ENCODE measurements at regions not wholly inside any gene's neighbourhood (a gene's known extent, or its start where the extent isn't known, plus 50 kb on each side); places are given as distances from the start of the nearest gene placed in this dataset.

DNA sequence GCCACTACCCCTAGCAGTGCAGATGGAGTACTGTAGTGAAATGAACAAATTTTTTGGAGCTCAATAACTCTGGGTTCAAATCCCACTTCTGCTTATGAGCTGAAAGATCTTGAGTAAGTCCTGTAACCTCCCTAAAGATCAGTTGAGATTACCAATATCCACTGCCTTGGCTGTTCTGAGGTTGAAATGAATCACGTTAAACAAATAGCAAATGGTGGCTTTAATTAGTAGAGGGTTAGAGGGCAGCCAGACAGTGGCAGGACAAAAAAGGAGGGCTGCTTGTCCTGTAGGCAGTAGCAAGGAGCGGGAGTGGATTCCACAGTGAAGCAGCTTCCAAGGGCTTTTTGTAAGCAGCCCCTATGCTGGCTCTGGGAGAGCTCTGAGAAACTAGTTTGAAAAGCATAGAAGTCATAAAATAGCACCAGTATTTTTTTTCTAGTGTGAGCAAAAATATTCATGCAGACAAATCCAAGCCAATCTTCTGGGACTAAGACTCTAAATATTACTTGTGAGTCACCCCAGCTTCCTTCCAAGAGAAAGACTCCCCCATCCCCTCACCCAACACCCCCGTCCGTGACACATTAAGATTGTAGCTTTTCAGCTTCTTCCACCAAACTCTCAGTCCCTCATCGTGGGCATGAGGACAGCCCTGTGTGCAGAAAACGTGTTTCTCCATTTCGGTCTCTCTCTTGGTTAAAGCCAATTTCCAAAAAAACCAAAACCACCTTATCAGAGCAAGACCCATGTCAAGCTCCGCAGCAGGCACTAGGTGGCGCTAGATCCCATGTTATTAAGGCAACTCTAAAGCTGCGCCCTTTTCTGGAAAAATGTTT is 123.5 kb upstream of the LGALSL start:
- no peak overlapping the region for H3K4ac ChIP-seq (replicated peaks; ENCODE audit: insufficient read length, low read depth, low read length)
- no peak overlapping the region for H3K9ac ChIP-seq (replicated peaks in 1 of 4; ENCODE audit: extremely low read depth in 1 of 4, low read depth in 3 of 4, low read length in 3 of 4)
- H3K36me3 ChIP-seq (ENCODE audit: control insufficient read depth in 2 of 4, insufficient read depth in 4 of 4, low read length in 3 of 4): no peaks in the 10 kb centered on the region
- H3K27ac ChIP-seq (ENCODE audit: low read depth, low read length): no peak overlapping the region
- H3K79me2 ChIP-seq (ENCODE audit: control insufficient read depth in 1 of 2, insufficient read depth in 2 of 2, low read length in 2 of 2): no peaks in the 10 kb centered on the region
- H2AFZ ChIP-seq (ENCODE audit: low read length): no peak overlapping the region
- H3K4me3 ChIP-seq (ENCODE audit: extremely low read depth in 1 of 4, insufficient read depth in 2 of 4, low read depth in 3 of 4, low read length in 4 of 4): no peak overlapping the region
- H2BK5ac ChIP-seq (ENCODE audit: low read depth, low read length): peak overlapping the region; percentile 66; the same call in 1 of the 2 replicates
- peak; percentile 91 for FAIRE-seq
- H3K4me1 ChIP-seq (replicated peaks in 1 of 4; ENCODE audit: control insufficient read depth in 3 of 4, insufficient read depth in 4 of 4, low read length in 3 of 4): peaks cover 3 to 21% (median 11%) of the 10 kb centered on the region in 4 experiments; a peak in 6 of 7 replicates
- H3K14ac ChIP-seq (ENCODE audit: insufficient read length): no peak overlapping the region
- H3K9me3 ChIP-seq (ENCODE audit: insufficient read depth in 2 of 2, low read depth in 1 of 2, low read length in 1 of 2): no peaks in the 10 kb centered on the region
- H2BK12ac ChIP-seq (ENCODE audit: low read depth, low read length): peak overlapping the region; percentile 95
- H4K8ac ChIP-seq (ENCODE audit: extremely low read depth, insufficient read depth, low read length): no peak overlapping the region
- no peak overlapping the region for H2BK120ac ChIP-seq (replicated peaks; ENCODE audit: low read depth, low read length)
- H2BK20ac ChIP-seq (ENCODE audit: low read length): peak overlapping the region; percentile 90; the same call in 1 of the 2 replicates
- WGBS, 2 experiments (ENCODE audit: extremely low coverage in 1 of 2, insufficient coverage in 1 of 2, insufficient read length in 1 of 2, insufficient replicate concordance in 2 of 2, low coverage in 1 of 2, low lambda C conversion rate in 2 of 2, missing lambda C conversion rate in 1 of 2): 25% methylated on average over 10 of the region's 10 CpGs; no CpG with 5 or more reads in 1 of the 2 experiments
- H3K4me2 ChIP-seq (ENCODE audit: insufficient read depth in 1 of 2, low read depth in 2 of 2, low read length in 2 of 2): peak overlapping the region in 1 of 2 experiments; percentile 51; a peak in 3 of 4 replicates
- H2BK15ac ChIP-seq (ENCODE audit: low read length): peak overlapping the region; percentile 19; the same call in 1 of the 2 replicates
- no peak overlapping the region for H3K56ac ChIP-seq (replicated peaks; ENCODE audit: insufficient read length, low read depth, low read length)
- no peak overlapping the region for H4K5ac ChIP-seq (ENCODE audit: insufficient read length, low read depth, low read length)
- no peaks in the 10 kb centered on the region for H3K79me1 ChIP-seq (ENCODE audit: low read depth, low read length)
- peak overlapping the region; percentile 43; the same call in 1 of the 2 replicates for H2AK5ac ChIP-seq (ENCODE audit: low read depth, low read length)
- H3K27me3 ChIP-seq (replicated peaks in 1 of 4; ENCODE audit: control insufficient read depth in 3 of 4, extremely low read depth in 1 of 4, insufficient read depth in 3 of 4, low read length in 3 of 4): no peaks in the 10 kb centered on the region
- H3K23ac ChIP-seq (ENCODE audit: insufficient read length): no peak overlapping the region
- H4K91ac ChIP-seq (replicated peaks; ENCODE audit: insufficient read length, low read length): no peak overlapping the region
- peak; percentile 54 to 87 for DNase-seq (ENCODE audit: low read depth in 1 of 2, low spot score in 2 of 2)
- no peaks in the 10 kb centered on the region for H4K20me1 ChIP-seq (replicated peaks in 1 of 2; ENCODE audit: control insufficient read depth in 1 of 2, insufficient read depth in 2 of 2, low read length in 2 of 2)
- H3K23me2 ChIP-seq (ENCODE audit: low read depth, low read length): no peaks in the 10 kb centered on the region; the same call in 1 of the 2 replicates
- POLR2A ChIA-PET (ENCODE audit: partially characterized antibody): interaction anchor here (0.6 to 1.8 kb wide), 8 partner anchors 64 to 490 kb away, joined by 3 to 5 read pairs (median 4); no protein-coding TSS in a partner anchor
- CTCF ChIA-PET (ENCODE audit: partially characterized antibody): interaction anchor here (0.7 to 8.7 kb wide), 103 partner anchors 8 to 592 kb away, joined by 3 to 214 read pairs (median 5); partner anchors contain the start of gene AFTPH
- H3K18ac ChIP-seq (ENCODE audit: extremely low read depth, low read length): no peak overlapping the region; the same call in 1 of the 2 replicates
- TF ChIP-seq, protein P1, sequence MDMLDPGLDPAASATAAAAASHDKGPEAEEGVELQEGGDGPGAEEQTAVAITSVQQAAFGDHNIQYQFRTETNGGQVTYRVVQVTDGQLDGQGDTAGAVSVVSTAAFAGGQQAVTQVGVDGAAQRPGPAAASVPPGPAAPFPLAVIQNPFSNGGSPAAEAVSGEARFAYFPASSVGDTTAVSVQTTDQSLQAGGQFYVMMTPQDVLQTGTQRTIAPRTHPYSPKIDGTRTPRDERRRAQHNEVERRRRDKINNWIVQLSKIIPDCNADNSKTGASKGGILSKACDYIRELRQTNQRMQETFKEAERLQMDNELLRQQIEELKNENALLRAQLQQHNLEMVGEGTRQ (IDR thresholded peaks at IDR 0.05; ENCODE audit: low read length): no peak
- no peak for TF ChIP-seq NRF1 (IDR thresholded peaks at IDR 0.05; ENCODE audit: low read depth, low read length)
- TF ChIP-seq RXRA (IDR thresholded peaks at IDR 0.05; ENCODE audit: insufficient read depth, low read depth, low read length): no peak
- TF ChIP-seq CREB1 (IDR thresholded peaks at IDR 0.05): no peak
- TF ChIP-seq POLR2A (IDR thresholded peaks at IDR 0.05; ENCODE audit: control extremely low read depth in 1 of 2, low read depth in 2 of 2, low read length in 2 of 2): no peak
- no peak for TF ChIP-seq BRCA1 (IDR thresholded peaks at IDR 0.05; ENCODE audit: low read depth, low read length)
- no peak for TF ChIP-seq KDM1A (IDR thresholded peaks at IDR 0.05; ENCODE audit: borderline replicate concordance, low read length)
- TF ChIP-seq, protein P2, sequence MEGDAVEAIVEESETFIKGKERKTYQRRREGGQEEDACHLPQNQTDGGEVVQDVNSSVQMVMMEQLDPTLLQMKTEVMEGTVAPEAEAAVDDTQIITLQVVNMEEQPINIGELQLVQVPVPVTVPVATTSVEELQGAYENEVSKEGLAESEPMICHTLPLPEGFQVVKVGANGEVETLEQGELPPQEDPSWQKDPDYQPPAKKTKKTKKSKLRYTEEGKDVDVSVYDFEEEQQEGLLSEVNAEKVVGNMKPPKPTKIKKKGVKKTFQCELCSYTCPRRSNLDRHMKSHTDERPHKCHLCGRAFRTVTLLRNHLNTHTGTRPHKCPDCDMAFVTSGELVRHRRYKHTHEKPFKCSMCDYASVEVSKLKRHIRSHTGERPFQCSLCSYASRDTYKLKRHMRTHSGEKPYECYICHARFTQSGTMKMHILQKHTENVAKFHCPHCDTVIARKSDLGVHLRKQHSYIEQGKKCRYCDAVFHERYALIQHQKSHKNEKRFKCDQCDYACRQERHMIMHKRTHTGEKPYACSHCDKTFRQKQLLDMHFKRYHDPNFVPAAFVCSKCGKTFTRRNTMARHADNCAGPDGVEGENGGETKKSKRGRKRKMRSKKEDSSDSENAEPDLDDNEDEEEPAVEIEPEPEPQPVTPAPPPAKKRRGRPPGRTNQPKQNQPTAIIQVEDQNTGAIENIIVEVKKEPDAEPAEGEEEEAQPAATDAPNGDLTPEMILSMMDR (IDR thresholded peaks at IDR 0.05; ENCODE audit: control extremely low read depth in 1 of 3, insufficient read depth in 1 of 3, low read depth in 1 of 3, low read length in 3 of 3): peak; percentile 63 to 92 (median 86)

All from H1 (cell line).